ENCODE measurements at regions not wholly inside any gene's neighbourhood (a gene's known extent, or its start where the extent isn't known, plus 50 kb on each side); places are given as distances from the start of the nearest gene placed in this dataset.

- H3K27me3 Mint-ChIP-seq (ENCODE audit: low read depth), result no peaks in the 10 kb centered on the region
- no peak overlapping the region for H3K27ac Mint-ChIP-seq (ENCODE audit: unreplicated experiment)
- no peaks in the 10 kb centered on the region for H3K9me3 Mint-ChIP-seq (ENCODE audit: low read depth)
- no peaks in the 10 kb centered on the region for H3K36me3 Mint-ChIP-seq (ENCODE audit: low read depth)
- no peak for DNase-seq (ENCODE audit: low spot score)
- H3K4me1 Mint-ChIP-seq (ENCODE audit: low read depth), result peaks cover 27% of the 10 kb centered on the region
- TF ChIP-seq CTCF (IDR thresholded peaks at IDR 0.05), result no peak
- H3K4me3 Mint-ChIP-seq (ENCODE audit: unreplicated experiment), result no peak overlapping the region
Measured at GRCh38 chr18:30093376-30093775, 949.2 kb downstream of the DSC3 start.

- Mint-ChIP-seq H3K36me3 (ENCODE audit: low read depth) (no peaks in the 10 kb centered on the region), H3K9me3 (ENCODE audit: low read depth) (no peaks in the 10 kb centered on the region), H3K27ac (ENCODE audit: unreplicated experiment) (peak overlapping the region; percentile 50), H3K4me3 (ENCODE audit: unreplicated experiment) (no peak overlapping the region), H3K27me3 (ENCODE audit: low read depth) (no peaks in the 10 kb centered on the region), H3K4me1 (ENCODE audit: low read depth) (peaks cover 26% of the 10 kb centered on the region)
- DNase-seq (ENCODE audit: low spot score), result no peak
- no peak for TF ChIP-seq CTCF (IDR thresholded peaks at IDR 0.05)
Measured at GRCh38 chr18:30088238-30089015, 954.1 kb downstream of the DSC3 start.

- TF ChIP-seq CTCF (IDR thresholded peaks at IDR 0.05), result no peak
- H3K27me3 Mint-ChIP-seq (ENCODE audit: low read depth), result no peaks in the 10 kb centered on the region
- H3K9me3 Mint-ChIP-seq (ENCODE audit: low read depth), result peaks cover 2% of the 10 kb centered on the region
- peaks cover 20% of the 10 kb centered on the region for H3K4me1 Mint-ChIP-seq (ENCODE audit: low read depth)
- H3K27ac Mint-ChIP-seq (ENCODE audit: unreplicated experiment), result no peak overlapping the region
- no peaks in the 10 kb centered on the region for H3K36me3 Mint-ChIP-seq (ENCODE audit: low read depth)
- DNase-seq (ENCODE audit: low spot score), result no peak
- no peak overlapping the region for H3K4me3 Mint-ChIP-seq (ENCODE audit: unreplicated experiment)
Measured at GRCh38 chr18:30086351-30086750, 956.2 kb downstream of the DSC3 start.

GRCh38 chr18:30081122-30081521, 961.4 kb downstream of the DSC3 start:
- H3K9me3 Mint-ChIP-seq (ENCODE audit: low read depth), result peaks cover 22% of the 10 kb centered on the region
- H3K27me3 Mint-ChIP-seq (ENCODE audit: low read depth), result no peaks in the 10 kb centered on the region
- DNase-seq (ENCODE audit: low spot score), result no peak
- TF ChIP-seq CTCF (IDR thresholded peaks at IDR 0.05), result peak; percentile 20
- peaks cover 3% of the 10 kb centered on the region for H3K36me3 Mint-ChIP-seq (ENCODE audit: low read depth)
- H3K4me3 Mint-ChIP-seq (ENCODE audit: unreplicated experiment), result no peak overlapping the region
- H3K27ac Mint-ChIP-seq (ENCODE audit: unreplicated experiment), result no peak overlapping the region
- peaks cover 4% of the 10 kb centered on the region for H3K4me1 Mint-ChIP-seq (ENCODE audit: low read depth)

- Mint-ChIP-seq H3K27me3 (ENCODE audit: low read depth) (no peaks in the 10 kb centered on the region), H3K4me1 (ENCODE audit: low read depth) (no peaks in the 10 kb centered on the region), H3K4me3 (ENCODE audit: unreplicated experiment) (no peak overlapping the region), H3K36me3 (ENCODE audit: low read depth) (peaks cover 1% of the 10 kb centered on the region), H3K9me3 (ENCODE audit: low read depth) (peaks cover 24% of the 10 kb centered on the region), H3K27ac (ENCODE audit: unreplicated experiment) (no peak overlapping the region)
- TF ChIP-seq CTCF (IDR thresholded peaks at IDR 0.05), result no peak
- no peak for DNase-seq (ENCODE audit: low spot score)
Measured at GRCh38 chr18:30072609-30073385, 969.7 kb downstream of the DSC3 start.
